Esophagus (tissue), 2 donors: ENCODE measurements at regions not wholly inside any gene's neighbourhood (a gene's known extent, or its start where the extent isn't known, plus 50 kb on each side); places are given as distances from the start of the nearest gene placed in this dataset.

Experiments used
- H3K27ac ChIP-seq, 2 donors: one replicate each; pipeline ENCODE4 v1.5.1; 2013; ENCODE audit warnings: low read depth in 2 of 2, mild to moderate bottlenecking in 2 of 2, inconsistent platforms in 1 of 2, low read length in 1 of 2, moderate library complexity in 1 of 2
- H3K27me3 ChIP-seq, 2 donors: one replicate each; pipeline ENCODE4 v1.6.1; 2013; ENCODE audit warnings: low read length in 2 of 2, control low read depth in 1 of 2, mild to moderate bottlenecking in 1 of 2; ENCODE audit not compliant: insufficient read depth in 2 of 2, control insufficient read depth in 1 of 2
- H3K36me3 ChIP-seq, 2 donors: one replicate each; pipeline ENCODE4 v1.6.1; 2013; ENCODE audit warnings: low read length in 1 of 2; ENCODE audit not compliant: control insufficient read depth in 2 of 2, insufficient read depth in 2 of 2
- H3K4me1 ChIP-seq, 2 donors: one replicate each; pipeline ENCODE4 v1.6.1; 2013; ENCODE audit warnings: low read length in 1 of 2; ENCODE audit not compliant: control insufficient read depth in 2 of 2, insufficient read depth in 2 of 2
- H3K4me3 ChIP-seq, 2 donors: one replicate each; pipeline ENCODE4 v1.5.1; 2013; ENCODE audit warnings: low read length in 2 of 2, mild to moderate bottlenecking in 2 of 2, low read depth in 1 of 2, moderate library complexity in 1 of 2
- H3K9me3 ChIP-seq, 2 donors: one replicate each; pipeline ENCODE4 v1.6.1; 2013; ENCODE audit warnings: mild to moderate bottlenecking in 2 of 2, low read depth in 1 of 2, low read length in 1 of 2, moderate library complexity in 1 of 2; ENCODE audit not compliant: control insufficient read depth in 2 of 2, insufficient read depth in 1 of 2
- WGBS, 2 donors: extraction: QIAGEN DNeasy Blood & Tissue Kit; methylation state at CpG; one replicate each; pipeline ENCODE4 v1.1.7; 2013; 5-methylcytosine and 5-hydroxymethylcytosine counted together
- donor health status: healthy with polysubstance abuse.
- donor health status: Bipolar disorder and iron deficiency.

GRCh38 chr10:14468023-14468441, 137.3 kb upstream of the FRMD4A start:
- Histone ChIP-seq H3K4me3 (no peak overlapping the region), H3K27ac (peak overlapping the region in 1 of 2 donors; percentile 9), H3K27me3 (no peaks in the 10 kb centered on the region), H3K36me3 (no peaks in the 10 kb centered on the region), H3K4me1 (no peaks in the 10 kb centered on the region), H3K9me3 (no peaks in the 10 kb centered on the region)
- 30 to 50% methylated on average over 12 of the region's 12 CpGs for WGBS, 2 donors

- Histone ChIP-seq H3K36me3 (no peaks in the 10 kb centered on the region), H3K27ac (no peak overlapping the region), H3K27me3 (no peaks in the 10 kb centered on the region), H3K9me3 (no peaks in the 10 kb centered on the region), H3K4me3 (no peak overlapping the region), H3K4me1 (no peaks in the 10 kb centered on the region)
- WGBS, 2 donors = 35 to 37% methylated on average over 3 of the region's 3 CpGs
Measured at GRCh38 chr10:14466257-14466656, 135.5 kb upstream of the FRMD4A start.

DNA sequence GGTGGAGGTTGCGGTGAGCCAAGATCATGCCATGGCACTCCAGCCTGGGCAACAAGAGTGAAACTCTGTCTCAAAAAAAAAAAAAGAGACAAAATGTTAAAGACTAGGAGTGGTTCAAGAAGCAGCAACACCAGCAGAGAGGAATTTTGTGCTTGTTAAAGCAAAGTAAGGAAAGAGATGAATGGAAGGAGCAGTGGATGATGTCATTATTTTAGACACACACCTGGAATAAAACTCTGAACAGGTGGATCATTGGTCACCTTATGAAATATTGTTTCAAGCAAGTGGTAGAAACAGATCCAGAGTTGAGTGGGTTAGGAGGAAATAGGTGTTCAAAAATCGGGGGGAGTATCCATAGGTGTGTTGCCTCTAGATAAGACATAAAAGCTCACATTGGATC, 129.7 kb upstream of the FRMD4A start:
- Histone ChIP-seq H3K9me3 (no peaks in the 10 kb centered on the region), H3K27ac (no peak overlapping the region), H3K4me3 (no peak overlapping the region), H3K27me3 (no peaks in the 10 kb centered on the region), H3K4me1 (no peaks in the 10 kb centered on the region), H3K36me3 (no peaks in the 10 kb centered on the region)
- WGBS, 2 donors = 86 to 92% methylated on average over 2 of the region's 2 CpGs

DNA sequence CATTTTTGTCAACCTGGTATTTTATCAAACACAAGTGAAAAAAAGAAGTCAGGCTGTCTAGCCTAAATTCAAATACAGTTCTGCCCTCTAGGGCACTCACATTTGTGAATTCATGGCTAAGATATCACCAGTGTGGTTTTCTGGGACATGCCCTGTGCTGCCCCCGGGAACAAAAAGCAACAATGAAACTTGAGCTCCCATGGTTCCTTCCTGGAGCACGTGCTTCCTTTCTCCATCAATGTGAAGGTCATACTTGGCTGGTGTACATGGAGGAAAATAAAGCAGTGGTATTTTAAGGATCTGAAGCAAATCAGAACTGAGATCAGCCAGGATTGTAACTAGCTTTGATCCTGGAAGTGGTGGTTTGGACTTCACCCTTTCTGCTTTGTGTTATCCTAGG, 128.9 kb upstream of the FRMD4A start:
- H3K27ac ChIP-seq = no peak overlapping the region
- no peaks in the 10 kb centered on the region for H3K36me3 ChIP-seq
- WGBS, 2 donors = 9 to 11% methylated on average over 2 of the region's 2 CpGs
- H3K4me3 ChIP-seq = no peak overlapping the region
- H3K9me3 ChIP-seq = no peaks in the 10 kb centered on the region
- H3K4me1 ChIP-seq = no peaks in the 10 kb centered on the region
- H3K27me3 ChIP-seq = no peaks in the 10 kb centered on the region

DNA sequence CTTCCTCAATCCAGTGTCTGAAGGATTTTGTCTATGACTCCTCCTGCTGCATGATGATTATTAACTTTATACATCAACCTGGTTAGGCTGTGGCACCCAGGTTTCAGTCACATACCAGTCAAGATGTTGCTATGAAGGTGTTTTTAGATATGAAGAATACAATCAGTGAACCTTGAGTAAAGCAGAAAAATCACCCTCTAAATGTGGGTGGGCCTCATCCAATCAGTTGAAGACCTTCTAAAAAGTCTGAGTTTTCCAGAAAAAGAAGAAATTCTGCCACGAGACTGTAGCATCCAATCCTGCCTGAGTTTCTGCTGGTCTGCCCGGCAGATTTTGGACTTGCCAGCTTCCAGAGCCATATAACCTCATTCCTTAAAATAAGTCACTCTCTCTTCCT, 126.1 kb upstream of the FRMD4A start:
- 89 to 90% methylated on average over 2 of the region's 2 CpGs for WGBS, 2 donors
- Histone ChIP-seq H3K27ac (no peak overlapping the region), H3K9me3 (no peaks in the 10 kb centered on the region), H3K4me1 (no peaks in the 10 kb centered on the region), H3K27me3 (no peaks in the 10 kb centered on the region), H3K4me3 (no peak overlapping the region), H3K36me3 (no peaks in the 10 kb centered on the region)

- no peaks in the 10 kb centered on the region for H3K36me3 ChIP-seq
- no peak overlapping the region for H3K27ac ChIP-seq
- H3K4me3 ChIP-seq = no peak overlapping the region
- H3K4me1 ChIP-seq = no peaks in the 10 kb centered on the region
- H3K27me3 ChIP-seq = no peaks in the 10 kb centered on the region
- H3K9me3 ChIP-seq = no peaks in the 10 kb centered on the region
- 78% methylated on average over 6 of the region's 6 CpGs for WGBS, 2 donors
Measured at GRCh38 chr10:14456218-14456869, 125.6 kb upstream of the FRMD4A start.

GRCh38 chr10:14454629-14455028, 123.9 kb upstream of the FRMD4A start:
- no peaks in the 10 kb centered on the region for H3K27me3 ChIP-seq
- WGBS, 2 donors = 92 to 94% methylated on average over 10 of the region's 10 CpGs
- no peak overlapping the region for H3K4me3 ChIP-seq

DNA sequence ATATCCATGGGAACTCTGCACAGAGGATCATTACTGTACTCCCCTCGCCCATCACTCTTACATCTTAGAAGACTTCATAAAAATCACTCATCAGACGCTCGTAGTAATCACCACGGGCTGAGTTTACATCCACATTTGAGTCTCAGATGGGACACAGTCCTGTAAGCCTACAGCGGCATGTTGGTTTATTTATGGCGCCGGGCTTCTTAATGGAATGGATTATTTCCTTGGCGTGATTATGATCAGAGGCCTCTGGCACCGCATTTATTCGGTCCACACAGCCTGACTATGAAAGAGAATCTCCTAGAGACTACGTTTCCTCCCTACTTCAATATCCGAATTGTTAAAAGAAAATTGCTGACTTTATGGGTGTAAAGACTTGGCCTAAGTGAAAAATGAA, 123.5 kb upstream of the FRMD4A start:
- Histone ChIP-seq H3K27ac (no peak overlapping the region), H3K36me3 (no peaks in the 10 kb centered on the region), H3K4me1 (no peaks in the 10 kb centered on the region), H3K4me3 (no peak overlapping the region), H3K9me3 (no peaks in the 10 kb centered on the region), H3K27me3 (no peaks in the 10 kb centered on the region)
- WGBS, 2 donors = 90 to 93% methylated on average over 12 of the region's 12 CpGs

More at GRCh38 chr10:14454629-14455028, 123.9 kb upstream of the FRMD4A start:
- H3K36me3 ChIP-seq = no peaks in the 10 kb centered on the region
- no peak overlapping the region for H3K27ac ChIP-seq
- no peaks in the 10 kb centered on the region for H3K4me1 ChIP-seq
- H3K9me3 ChIP-seq = no peaks in the 10 kb centered on the region

- Histone ChIP-seq H3K4me1 (no peaks in the 10 kb centered on the region), H3K9me3 (no peaks in the 10 kb centered on the region), H3K4me3 (no peak overlapping the region), H3K27ac (no peak overlapping the region), H3K36me3 (no peaks in the 10 kb centered on the region), H3K27me3 (no peaks in the 10 kb centered on the region)
- WGBS, 2 donors = 73 to 87% methylated on average over 4 of the region's 4 CpGs
Measured at GRCh38 chr10:14453593-14453992, 122.9 kb upstream of the FRMD4A start.

DNA sequence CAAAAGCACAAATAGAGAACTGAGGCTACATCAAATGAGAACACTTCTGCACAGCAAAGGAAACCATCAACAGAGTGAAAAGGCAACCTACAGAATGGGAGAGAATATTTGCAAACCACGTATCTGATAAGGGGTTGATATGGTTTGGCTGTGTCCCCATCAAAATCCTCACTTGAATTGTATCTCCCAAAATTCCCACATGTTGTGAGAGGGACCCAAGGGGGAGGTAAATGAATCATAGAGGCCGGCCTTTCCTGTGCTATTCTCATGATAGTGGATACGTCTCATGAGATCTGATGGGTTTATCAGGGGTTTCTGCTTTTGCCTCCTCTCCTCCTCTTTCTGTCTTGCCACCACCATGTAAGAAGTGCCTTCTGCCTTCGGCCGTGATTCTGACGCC, 120.6 kb upstream of the FRMD4A start:
- no peaks in the 10 kb centered on the region for H3K4me1 ChIP-seq
- no peak overlapping the region for H3K27ac ChIP-seq
- no peaks in the 10 kb centered on the region for H3K27me3 ChIP-seq
- no peak overlapping the region for H3K4me3 ChIP-seq
- WGBS, 2 donors = 80 to 92% methylated on average over 6 of the region's 6 CpGs
- H3K36me3 ChIP-seq = no peaks in the 10 kb centered on the region
- no peaks in the 10 kb centered on the region for H3K9me3 ChIP-seq
